ENCODE measurements at regions not wholly inside any gene's neighbourhood (a gene's known extent, or its start where the extent isn't known, plus 50 kb on each side); places are given as distances from the start of the nearest gene placed in this dataset.

- ATAC-seq (replicated peaks in 1 of 2) = no peak
- H3K9me3 Mint-ChIP-seq = peaks cover 0 to 3% of the 10 kb centered on the region in 2 donors
- no peak overlapping the region for H3K27ac Mint-ChIP-seq
Measured at GRCh38 chr2:19300961-19301360, 57.5 kb downstream of the OSR1 start.

GRCh38 chr2:19299522-19299921, 58.9 kb downstream of the OSR1 start:
- DNase-seq (no peak), ATAC-seq (replicated peaks in 1 of 2) (no peak)
- H3K4me3 Mint-ChIP-seq = no peak overlapping the region
- H3K36me3 Mint-ChIP-seq (ENCODE audit: insufficient read depth in 2 of 2) = no peaks in the 10 kb centered on the region
- H3K4me1 Mint-ChIP-seq (ENCODE audit: low read depth) = no peaks in the 10 kb centered on the region
- H3K27ac Mint-ChIP-seq = no peak overlapping the region
- H3K27me3 Mint-ChIP-seq (ENCODE audit: low read depth) = no peaks in the 10 kb centered on the region
- no peaks in the 10 kb centered on the region for H3K9me3 Mint-ChIP-seq

More at GRCh38 chr2:19300961-19301360, 57.5 kb downstream of the OSR1 start:
- Mint-ChIP-seq H3K4me3 (no peak overlapping the region), H3K27me3 (ENCODE audit: low read depth) (no peaks in the 10 kb centered on the region), H3K4me1 (ENCODE audit: low read depth) (no peaks in the 10 kb centered on the region), H3K36me3 (ENCODE audit: insufficient read depth in 2 of 2) (peaks cover 0 to 3% of the 10 kb centered on the region in 2 donors)
- DNase-seq = no peak

- no peaks in the 10 kb centered on the region for H3K36me3 Mint-ChIP-seq (ENCODE audit: insufficient read depth in 2 of 2)
- no peak overlapping the region for H3K27ac Mint-ChIP-seq
- H3K4me1 Mint-ChIP-seq (ENCODE audit: low read depth) = no peaks in the 10 kb centered on the region
- no peaks in the 10 kb centered on the region for H3K9me3 Mint-ChIP-seq
- no peak overlapping the region for H3K4me3 Mint-ChIP-seq
- ATAC-seq (replicated peaks in 1 of 2) = no peak
- no peak for DNase-seq
- no peaks in the 10 kb centered on the region for H3K27me3 Mint-ChIP-seq (ENCODE audit: low read depth)
Measured at GRCh38 chr2:19299032-19299431, 59.4 kb downstream of the OSR1 start.

GRCh38 chr2:19297716-19298115, 60.7 kb downstream of the OSR1 start:
- DNase-seq = no peak
- no peaks in the 10 kb centered on the region for H3K4me1 Mint-ChIP-seq (ENCODE audit: low read depth)
- no peak overlapping the region for H3K27ac Mint-ChIP-seq
- H3K9me3 Mint-ChIP-seq = no peaks in the 10 kb centered on the region
- ATAC-seq (replicated peaks in 1 of 2) = no peak
- H3K36me3 Mint-ChIP-seq (ENCODE audit: insufficient read depth in 2 of 2) = no peaks in the 10 kb centered on the region
- no peak overlapping the region for H3K4me3 Mint-ChIP-seq
- no peaks in the 10 kb centered on the region for H3K27me3 Mint-ChIP-seq (ENCODE audit: low read depth)

GRCh38 chr2:19295998-19296502, 62.4 kb downstream of the OSR1 start:
- no peaks in the 10 kb centered on the region for H3K27me3 Mint-ChIP-seq (ENCODE audit: low read depth)
- no peak for ATAC-seq (replicated peaks in 1 of 2)

GRCh38 chr2:19292007-19292406, 66.4 kb downstream of the OSR1 start:
- Mint-ChIP-seq H3K4me3 (peak overlapping the region in 1 of 2 donors; percentile 7), H3K27ac (no peak overlapping the region), H3K9me3 (no peaks in the 10 kb centered on the region), H3K4me1 (ENCODE audit: low read depth) (no peaks in the 10 kb centered on the region), H3K27me3 (ENCODE audit: low read depth) (no peaks in the 10 kb centered on the region), H3K36me3 (ENCODE audit: insufficient read depth in 2 of 2) (peaks cover 0 to 1% of the 10 kb centered on the region in 2 donors)
- no peak for ATAC-seq (replicated peaks in 1 of 2)
- DNase-seq = no peak

More at GRCh38 chr2:19295998-19296502, 62.4 kb downstream of the OSR1 start:
- Mint-ChIP-seq H3K27ac (no peak overlapping the region), H3K9me3 (no peaks in the 10 kb centered on the region), H3K4me3 (no peak overlapping the region), H3K36me3 (ENCODE audit: insufficient read depth in 2 of 2) (no peaks in the 10 kb centered on the region), H3K4me1 (ENCODE audit: low read depth) (no peaks in the 10 kb centered on the region)
- DNase-seq = no peak

- no peak overlapping the region for H3K4me3 Mint-ChIP-seq
- DNase-seq (no peak), ATAC-seq (replicated peaks in 1 of 2) (no peak)
- H3K36me3 Mint-ChIP-seq (ENCODE audit: insufficient read depth in 2 of 2) = peaks cover 0 to 1% of the 10 kb centered on the region in 2 donors
- H3K27ac Mint-ChIP-seq = no peak overlapping the region
- no peaks in the 10 kb centered on the region for H3K27me3 Mint-ChIP-seq (ENCODE audit: low read depth)
- no peaks in the 10 kb centered on the region for H3K9me3 Mint-ChIP-seq
- H3K4me1 Mint-ChIP-seq (ENCODE audit: low read depth) = no peaks in the 10 kb centered on the region
Measured at GRCh38 chr2:19288291-19288690, 70.1 kb downstream of the OSR1 start.

- peaks cover 3 to 4% of the 10 kb centered on the region in 2 donors for H3K9me3 Mint-ChIP-seq
- no peaks in the 10 kb centered on the region for H3K4me1 Mint-ChIP-seq (ENCODE audit: low read depth)
- no peak overlapping the region for H3K4me3 Mint-ChIP-seq
- no peak overlapping the region for H3K27ac Mint-ChIP-seq
- H3K27me3 Mint-ChIP-seq (ENCODE audit: low read depth) = no peaks in the 10 kb centered on the region
- H3K36me3 Mint-ChIP-seq (ENCODE audit: insufficient read depth in 2 of 2) = peaks cover 3 to 5% of the 10 kb centered on the region in 2 donors
- DNase-seq = no peak
- no peak for ATAC-seq (replicated peaks in 1 of 2)
Measured at GRCh38 chr2:19287324-19287723, 71.1 kb downstream of the OSR1 start.

- Mint-ChIP-seq H3K27me3 (ENCODE audit: low read depth) (no peaks in the 10 kb centered on the region), H3K27ac (no peak overlapping the region), H3K9me3 (peaks cover 11 to 15% of the 10 kb centered on the region in 2 donors), H3K4me1 (ENCODE audit: low read depth) (no peaks in the 10 kb centered on the region), H3K4me3 (no peak overlapping the region), H3K36me3 (ENCODE audit: insufficient read depth in 2 of 2) (peaks cover 8 to 12% of the 10 kb centered on the region in 2 donors)
- DNase-seq = no peak
- no peak for ATAC-seq (replicated peaks in 1 of 2)
Measured at GRCh38 chr2:19282305-19282704, 76.1 kb downstream of the OSR1 start.

- Mint-ChIP-seq H3K4me3 (no peak overlapping the region), H3K9me3 (peaks cover 2 to 3% of the 10 kb centered on the region in 2 donors), H3K36me3 (ENCODE audit: insufficient read depth in 2 of 2) (peaks cover 0 to 1% of the 10 kb centered on the region in 2 donors), H3K4me1 (ENCODE audit: low read depth) (no peaks in the 10 kb centered on the region), H3K27me3 (ENCODE audit: low read depth) (no peaks in the 10 kb centered on the region), H3K27ac (no peak overlapping the region)
- ATAC-seq (replicated peaks in 1 of 2) = no peak
- DNase-seq = no peak
Measured at GRCh38 chr2:19274439-19274838, 84.0 kb downstream of the OSR1 start.

GRCh38 chr2:19272941-19273470, 85.4 kb downstream of the OSR1 start:
- ATAC-seq (replicated peaks in 1 of 2) (no peak), DNase-seq (no peak)
- no peak overlapping the region for H3K4me3 Mint-ChIP-seq
- no peaks in the 10 kb centered on the region for H3K36me3 Mint-ChIP-seq (ENCODE audit: insufficient read depth in 2 of 2)
- H3K27ac Mint-ChIP-seq = no peak overlapping the region
- peaks cover 0 to 3% of the 10 kb centered on the region in 2 donors for H3K9me3 Mint-ChIP-seq
- H3K27me3 Mint-ChIP-seq (ENCODE audit: low read depth) = no peaks in the 10 kb centered on the region
- H3K4me1 Mint-ChIP-seq (ENCODE audit: low read depth) = no peaks in the 10 kb centered on the region

GRCh38 chr2:19272039-19272438, 86.4 kb downstream of the OSR1 start:
- Mint-ChIP-seq H3K9me3 (no peaks in the 10 kb centered on the region), H3K4me3 (no peak overlapping the region), H3K4me1 (ENCODE audit: low read depth) (no peaks in the 10 kb centered on the region), H3K36me3 (ENCODE audit: insufficient read depth in 2 of 2) (no peaks in the 10 kb centered on the region), H3K27ac (no peak overlapping the region), H3K27me3 (ENCODE audit: low read depth) (no peaks in the 10 kb centered on the region)
- DNase-seq (no peak), ATAC-seq (replicated peaks in 1 of 2) (no peak)

- ATAC-seq (replicated peaks in 1 of 2) = no peak
- Mint-ChIP-seq H3K27me3 (ENCODE audit: low read depth) (no peaks in the 10 kb centered on the region), H3K9me3 (no peaks in the 10 kb centered on the region), H3K36me3 (ENCODE audit: insufficient read depth in 2 of 2) (no peaks in the 10 kb centered on the region), H3K4me1 (ENCODE audit: low read depth) (no peaks in the 10 kb centered on the region), H3K27ac (no peak overlapping the region), H3K4me3 (no peak overlapping the region)
- DNase-seq = no peak
Measured at GRCh38 chr2:19264852-19265251, 93.6 kb downstream of the OSR1 start.

GRCh38 chr2:19262150-19262549, 96.3 kb downstream of the OSR1 start:
- Mint-ChIP-seq H3K4me3 (no peak overlapping the region), H3K27ac (no peak overlapping the region), H3K27me3 (ENCODE audit: low read depth) (no peaks in the 10 kb centered on the region), H3K4me1 (ENCODE audit: low read depth) (no peaks in the 10 kb centered on the region), H3K9me3 (peaks cover 0 to 3% of the 10 kb centered on the region in 2 donors), H3K36me3 (ENCODE audit: insufficient read depth in 2 of 2) (peaks cover 0 to 1% of the 10 kb centered on the region in 2 donors)
- DNase-seq (no peak), ATAC-seq (replicated peaks in 1 of 2) (no peak)

Measured in activated T-cell treated with anti-CD3 and anti-CD28 coated beads, Interleukin-2, amount 50 U/mL, for 72 hours (primary cell).